ENCODE measurements at regions not wholly inside any gene's neighbourhood (a gene's known extent, or its start where the extent isn't known, plus 50 kb on each side); places are given as distances from the start of the nearest gene placed in this dataset.
"Not testable (repeated sequence)": the region's sequence is repeated elsewhere in the genome, so short reads cannot be mapped to it uniquely, and the experiment has no call there.

DNA sequence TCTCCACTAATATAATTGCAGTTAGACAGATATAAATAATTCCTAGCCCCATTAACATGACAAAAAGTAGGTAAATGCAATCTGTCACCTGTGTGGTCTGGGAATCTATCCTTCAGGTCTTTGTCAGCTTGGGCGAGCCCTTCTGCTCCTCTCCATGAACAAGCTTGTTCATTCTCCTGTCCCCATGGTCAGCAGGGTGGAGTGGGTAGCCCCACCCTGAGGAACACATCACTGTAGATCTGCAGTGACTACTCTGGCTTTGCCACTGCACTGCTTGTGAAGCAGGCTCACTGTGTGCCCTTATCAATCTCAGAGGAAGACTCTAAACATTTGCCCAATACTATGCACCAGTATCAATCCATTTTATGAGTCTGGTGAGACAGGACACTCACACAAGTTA is 279.0 kb downstream of the MATN1 start:
- H4K20me1 ChIP-seq (ENCODE audit: insufficient read depth) = no peaks in the 10 kb centered on the region
- RAD21 ChIA-PET (ENCODE audit: low non-redundant PET in 1 of 2, low total read pairs in 2 of 2, uncharacterized antibody in 2 of 2, unreplicated experiment in 2 of 2) = no interaction called here
- POLR2A ChIA-PET = no interaction called here
- H3K9me3 ChIP-seq (ENCODE audit: control insufficient read depth in 1 of 2, insufficient read depth in 1 of 2, low read depth in 1 of 2, low read length in 2 of 2) = no peaks in the 10 kb centered on the region
- intact Hi-C loops (cut with micrococcal nuclease) = no loop called here
- no TSS peak for BruUV-seq (replicated peaks)
- no peaks in the 10 kb centered on the region for H3K79me2 ChIP-seq (ENCODE audit: insufficient read depth, low read length)
- H3K4me1 ChIP-seq (ENCODE audit: control insufficient read depth in 1 of 2, insufficient read depth in 2 of 2, low read length in 2 of 2) = no peaks in the 10 kb centered on the region
- H2AFZ ChIP-seq (ENCODE audit: low read depth, low read length, poor library complexity, severe bottlenecking) = no peak overlapping the region
- TF ChIP-seq TCF7L2 (IDR thresholded peaks at IDR 0.05; ENCODE audit: borderline replicate concordance, extremely low read depth, insufficient read depth, insufficient read length) (no peak), EZH2phosphoT487 (IDR thresholded peaks at IDR 0.05; ENCODE audit: borderline replicate concordance) (no peak), SP1 (IDR thresholded peaks at IDR 0.05; ENCODE audit: low read depth) (no peak), SRF (IDR thresholded peaks at IDR 0.05; ENCODE audit: low read depth) (no peak), EGR1 (IDR thresholded peaks at IDR 0.05; ENCODE audit: low read depth) (no peak)
- TF ChIP-seq, protein P1, sequence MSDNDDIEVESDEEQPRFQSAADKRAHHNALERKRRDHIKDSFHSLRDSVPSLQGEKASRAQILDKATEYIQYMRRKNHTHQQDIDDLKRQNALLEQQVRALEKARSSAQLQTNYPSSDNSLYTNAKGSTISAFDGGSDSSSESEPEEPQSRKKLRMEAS (IDR thresholded peaks at IDR 0.05) = no peak
- no peak overlapping the region for H3K27ac ChIP-seq (ENCODE audit: low read depth, low read length)
- no peak overlapping the region for H3K9ac ChIP-seq (ENCODE audit: low read length)
- no peak overlapping the region for H3K4me2 ChIP-seq (ENCODE audit: low read length)
- no peaks in the 10 kb centered on the region for H3K36me3 ChIP-seq (ENCODE audit: control insufficient read depth in 1 of 2, insufficient read depth in 2 of 2, low read length in 2 of 2)
- H3K27me3 ChIP-seq (ENCODE audit: insufficient read depth, low read length) = no peaks in the 10 kb centered on the region
- CTCF ChIA-PET = no interaction called here
- no peak for DNase-seq (ENCODE audit: low read depth, low spot score)
- H3K9me2 ChIP-seq (ENCODE audit: insufficient read depth) = no peaks in the 10 kb centered on the region
- no peak for ATAC-seq
- H3K4me3 ChIP-seq (replicated peaks in 1 of 2; ENCODE audit: low read depth in 1 of 2, low read length in 2 of 2) = no peak overlapping the region

- H3K36me3 ChIP-seq (ENCODE audit: control insufficient read depth in 1 of 2, insufficient read depth in 2 of 2, low read length in 2 of 2); RAD21 ChIA-PET (ENCODE audit: low non-redundant PET in 1 of 2, low total read pairs in 2 of 2, uncharacterized antibody in 2 of 2, unreplicated experiment in 2 of 2); H3K9me2 ChIP-seq (ENCODE audit: insufficient read depth); CTCF ChIA-PET; H2AFZ ChIP-seq (ENCODE audit: low read depth, low read length, poor library complexity, severe bottlenecking); H3K9me3 ChIP-seq (ENCODE audit: control insufficient read depth in 1 of 2, insufficient read depth in 1 of 2, low read depth in 1 of 2, low read length in 2 of 2); H3K4me1 ChIP-seq (ENCODE audit: control insufficient read depth in 1 of 2, insufficient read depth in 2 of 2, low read length in 2 of 2); BruUV-seq (replicated peaks); H3K27ac ChIP-seq (ENCODE audit: low read depth, low read length); H3K27me3 ChIP-seq (ENCODE audit: insufficient read depth, low read length); H4K20me1 ChIP-seq (ENCODE audit: insufficient read depth); H3K9ac ChIP-seq (ENCODE audit: low read length); H3K79me2 ChIP-seq (ENCODE audit: insufficient read depth, low read length); H3K4me2 ChIP-seq (ENCODE audit: low read length); POLR2A ChIA-PET; DNase-seq (ENCODE audit: low read depth, low spot score); H3K4me3 ChIP-seq (replicated peaks in 1 of 2; ENCODE audit: low read depth in 1 of 2, low read length in 2 of 2); ATAC-seq: not testable (repeated sequence)
- intact Hi-C loops (cut with micrococcal nuclease) = loop anchor here (10.0 kb wide), 1 partner anchor 267 kb away; no protein-coding TSS in a partner anchor
Observed at GRCh38 chr1:30438274-30438673, 285.1 kb downstream of the MATN1 start.

All from HCT116 (cell line).